ENCODE measurements at regions not wholly inside any gene's neighbourhood (a gene's known extent, or its start where the extent isn't known, plus 50 kb on each side); places are given as distances from the start of the nearest gene placed in this dataset.
"Not testable (repeated sequence)": the region's sequence is repeated elsewhere in the genome, so short reads cannot be mapped to it uniquely, and the experiment has no call there.

GRCh38 chr2:67777836-67778429 is 284.9 kb downstream of the C1D start:
- no peak for DNase-seq (ENCODE audit: low read depth in 3 of 3)

GRCh38 chr2:67780841-67781240 is 282.0 kb downstream of the C1D start:
- DNase-seq (ENCODE audit: low read depth in 3 of 3), result not testable (repeated sequence)

GRCh38 chr2:67782443-67782842 is 280.4 kb downstream of the C1D start:
- no peak for DNase-seq (ENCODE audit: low read depth in 3 of 3)

- no peak for DNase-seq (ENCODE audit: low read depth in 3 of 3)
Measured at GRCh38 chr2:67783026-67783425, 279.8 kb downstream of the C1D start.

- no peak for DNase-seq (ENCODE audit: low read depth in 3 of 3)
Measured at GRCh38 chr2:67790622-67791021, 272.2 kb downstream of the C1D start.

GRCh38 chr2:67792191-67792590 is 270.6 kb downstream of the C1D start:
- no peak for DNase-seq (ENCODE audit: low read depth in 3 of 3)

- no peak for DNase-seq (ENCODE audit: low read depth in 3 of 3)
Measured at GRCh38 chr2:67792681-67793091, 270.1 kb downstream of the C1D start.

GRCh38 chr2:67797801-67798540 is 264.8 kb downstream of the C1D start:
- DNase-seq (ENCODE audit: low read depth in 3 of 3), result no peak

- no peak for DNase-seq (ENCODE audit: low read depth in 3 of 3)
Measured at GRCh38 chr2:67798541-67799160, 264.2 kb downstream of the C1D start.

GRCh38 chr2:67799886-67800285 is 262.9 kb downstream of the C1D start:
- no peak for DNase-seq (ENCODE audit: low read depth in 3 of 3)

GRCh38 chr2:67802291-67802690 is 260.5 kb downstream of the C1D start:
- DNase-seq (ENCODE audit: low read depth in 3 of 3), result no peak

- DNase-seq (ENCODE audit: low read depth in 3 of 3), result no peak
Measured at GRCh38 chr2:67802824-67803223, 260.0 kb downstream of the C1D start.

GRCh38 chr2:67806816-67807215 is 256.0 kb downstream of the C1D start:
- DNase-seq (ENCODE audit: low read depth in 3 of 3), result no peak

GRCh38 chr2:67808112-67808511 is 254.7 kb downstream of the C1D start:
- DNase-seq (ENCODE audit: low read depth in 3 of 3), result no peak

- no peak for DNase-seq (ENCODE audit: low read depth in 3 of 3)
Measured at GRCh38 chr2:67812682-67813081, 250.1 kb downstream of the C1D start.

- DNase-seq (ENCODE audit: low read depth in 3 of 3), result no peak
Measured at GRCh38 chr2:67823726-67824125, 239.1 kb downstream of the C1D start.

- no peak for DNase-seq (ENCODE audit: low read depth in 3 of 3)
Measured at GRCh38 chr2:67824186-67824585, 238.6 kb downstream of the C1D start.

- DNase-seq (ENCODE audit: low read depth in 3 of 3), result no peak
Measured at GRCh38 chr2:67825476-67825875, 237.3 kb downstream of the C1D start.

GRCh38 chr2:67828066-67828465 is 234.7 kb downstream of the C1D start:
- DNase-seq (ENCODE audit: low read depth in 3 of 3), result no peak

GRCh38 chr2:67829470-67829869 is 233.3 kb downstream of the C1D start:
- no peak for DNase-seq (ENCODE audit: low read depth in 3 of 3)

GRCh38 chr2:67833632-67834031 is 229.2 kb downstream of the C1D start:
- no peak for DNase-seq (ENCODE audit: low read depth in 3 of 3)

- DNase-seq (ENCODE audit: low read depth in 3 of 3), result no peak
Measured at GRCh38 chr2:67834482-67834881, 228.3 kb downstream of the C1D start.

- DNase-seq (ENCODE audit: low read depth in 3 of 3), result no peak
Measured at GRCh38 chr2:67835266-67835665, 227.5 kb downstream of the C1D start.
